GM21737 (cell line): ENCODE measurements at regions not wholly inside any gene's neighbourhood (a gene's known extent, or its start where the extent isn't known, plus 50 kb on each side); places are given as distances from the start of the nearest gene placed in this dataset.
"Not testable (repeated sequence)": the region's sequence is repeated elsewhere in the genome, so short reads cannot be mapped to it uniquely, and the experiment has no call there.

ENCODE experiments used
- ATAC-seq: cut with Tn5 transposase; IDR thresholded peaks from one replicate; pipeline ENCODE4 v1.9.1; 2021; ENCODE audit warnings: mild to moderate bottlenecking, moderate library complexity; ENCODE audit not compliant: unreplicated experiment

GRCh38 chr2:167803449-167803988 lies 443.9 kb downstream of the STK39 start:
- no peak for ATAC-seq

- no peak for ATAC-seq
Measured at GRCh38 chr2:167794554-167795255, 452.7 kb downstream of the STK39 start.

GRCh38 chr2:167793725-167794124 lies 453.7 kb downstream of the STK39 start:
- ATAC-seq = no peak

- ATAC-seq = no peak
Measured at GRCh38 chr2:167792126-167792525, 455.3 kb downstream of the STK39 start.

GRCh38 chr2:167790781-167791450 lies 456.5 kb downstream of the STK39 start:
- ATAC-seq = no peak

GRCh38 chr2:167790189-167790588 lies 457.2 kb downstream of the STK39 start:
- ATAC-seq = no peak

GRCh38 chr2:167787562-167787961 lies 459.8 kb downstream of the STK39 start:
- no peak for ATAC-seq

GRCh38 chr2:167787021-167787420 lies 460.4 kb downstream of the STK39 start:
- ATAC-seq = no peak

- ATAC-seq = no peak
Measured at GRCh38 chr2:167785606-167786216, 461.7 kb downstream of the STK39 start.

- no peak for ATAC-seq
Measured at GRCh38 chr2:167784084-167784425, 463.3 kb downstream of the STK39 start.

- no peak for ATAC-seq
Measured at GRCh38 chr2:167783261-167784083, 463.9 kb downstream of the STK39 start.

- ATAC-seq = not testable (repeated sequence)
Measured at GRCh38 chr2:167781629-167782028, 465.8 kb downstream of the STK39 start.

GRCh38 chr2:167776359-167776758 lies 471.0 kb downstream of the STK39 start:
- no peak for ATAC-seq

GRCh38 chr2:167771628-167772027 lies 475.8 kb downstream of the STK39 start:
- no peak for ATAC-seq

GRCh38 chr2:167769020-167769419 lies 478.4 kb downstream of the STK39 start:
- ATAC-seq = no peak

- ATAC-seq = no peak
Measured at GRCh38 chr2:167767830-167768229, 479.6 kb downstream of the STK39 start.

- no peak for ATAC-seq
Measured at GRCh38 chr2:167764772-167765341, 482.5 kb downstream of the STK39 start.

GRCh38 chr2:167761465-167762136 lies 485.8 kb downstream of the STK39 start:
- no peak for ATAC-seq

GRCh38 chr2:167759531-167759930 lies 487.9 kb downstream of the STK39 start:
- ATAC-seq = no peak

- no peak for ATAC-seq
Measured at GRCh38 chr2:167758292-167758691, 489.1 kb downstream of the STK39 start.
